IMR-90 (cell line): ENCODE measurements at regions not wholly inside any gene's neighbourhood (a gene's known extent, or its start where the extent isn't known, plus 50 kb on each side); places are given as distances from the start of the nearest gene placed in this dataset.

Experiments
- ATAC-seq: fragments of 200-7000 bp; cut with Tn5 transposase; 2 replicates; pipeline ENCODE4 v1.9.1; 2020; ENCODE audit warnings: low read depth, mild to moderate bottlenecking, moderate library complexity
- BruUV-seq: library from RNA; stranded (reverse); fragments of 400-500 nt; replicated peaks from 2 replicates; lab custom pipeline; 2021; lab: Mats Ljungman, UMichigan
- CTCF ChIA-PET: fragments of 300-600 bp; formaldehyde crosslinking; extraction: SDS; loops from one replicate; lab custom pipeline; 2021; ENCODE audit warnings: antibody characterized with exemption; lab: Yijun Ruan, JAX
- POLR2A ChIA-PET: fragments of 300-600 bp; sonication (Branson Sonifier 250); formaldehyde crosslinking; loops from one replicate; lab custom pipeline; 2022; ENCODE audit warnings: antibody characterized with exemption; ENCODE audit not compliant: unreplicated experiment; lab: Charles Lee
- DNase-seq: peaks from one replicate; pipeline ENCODE4 v3.0.0; 2013
- H2AFZ ChIP-seq: replicated peaks from 2 replicates; pipeline ENCODE3; 2013; ENCODE audit warnings: low read length, mild to moderate bottlenecking; ENCODE audit not compliant: poor library complexity
- H2AK5ac ChIP-seq: 2 replicates; pipeline ENCODE4 v1.6.1; 2013; ENCODE audit warnings: low read depth, low read length, inconsistent platforms
- H2AK9ac ChIP-seq: replicated peaks from 2 replicates; pipeline ENCODE3; 2013; ENCODE audit warnings: mild to moderate bottlenecking, low read depth, low read length, moderate library complexity; ENCODE audit not compliant: poor library complexity
- H2BK120ac ChIP-seq: 2 replicates; pipeline ENCODE4 v1.6.1; 2013; ENCODE audit warnings: low read depth, low read length, inconsistent platforms
- H2BK15ac ChIP-seq: 3 replicates; pipeline ENCODE4 v1.6.1; 2013; ENCODE audit warnings: low read depth, low read length, inconsistent platforms
- H2BK20ac ChIP-seq: 2 replicates; pipeline ENCODE4 v1.6.1; 2013; ENCODE audit warnings: low read depth, mild to moderate bottlenecking, inconsistent platforms, low read length, moderate library complexity
- H2BK5ac ChIP-seq: 2 replicates; pipeline ENCODE4 v1.6.1; 2013; ENCODE audit warnings: mild to moderate bottlenecking, low read depth, low read length, inconsistent platforms; ENCODE audit not compliant: poor library complexity, severe bottlenecking
- H3K14ac ChIP-seq: replicated peaks from 2 replicates; pipeline ENCODE4 v1.6.1; 2013; ENCODE audit warnings: low read depth, low read length, inconsistent platforms
- H3K18ac ChIP-seq: 2 replicates; pipeline ENCODE4 v1.6.1; 2013; ENCODE audit warnings: low read depth, low read length, control low read depth
- H3K23ac ChIP-seq: 2 replicates; pipeline ENCODE4 v1.6.1; 2013; ENCODE audit warnings: low read depth, low read length, inconsistent platforms
- H3K27ac ChIP-seq: 2 replicates; pipeline ENCODE4 v1.5.1; 2013; ENCODE audit warnings: mild to moderate bottlenecking, control low read depth, low read length; ENCODE audit not compliant: insufficient read depth
- H3K27me3 ChIP-seq: 2 replicates; pipeline ENCODE4 v1.6.1; 2013; ENCODE audit warnings: low read length; ENCODE audit not compliant: control insufficient read depth, insufficient read depth
- H3K36me3 ChIP-seq: 2 replicates; pipeline ENCODE4 v1.6.1; 2013; ENCODE audit warnings: low read length, mixed read lengths; ENCODE audit not compliant: control insufficient read depth, insufficient read depth
- H3K4ac ChIP-seq: 2 replicates; pipeline ENCODE4 v1.6.1; 2013; ENCODE audit warnings: low read depth, low read length, inconsistent platforms
- H3K4me1 ChIP-seq: 2 replicates; pipeline ENCODE4 v1.6.1; 2013; ENCODE audit warnings: low read length, mixed read lengths; ENCODE audit not compliant: control insufficient read depth, insufficient read depth
- H3K4me2 ChIP-seq: 2 replicates; pipeline ENCODE4 v1.6.1; 2013; ENCODE audit warnings: low read depth, mild to moderate bottlenecking, control low read depth, low read length, moderate library complexity
- H3K4me3 ChIP-seq: 2 replicates; pipeline ENCODE4 v1.5.1; 2013; ENCODE audit warnings: low read depth, mild to moderate bottlenecking, control low read depth, low read length, moderate library complexity; ENCODE audit not compliant: insufficient read depth
- H3K56ac ChIP-seq: 2 replicates; pipeline ENCODE4 v1.6.1; 2013; ENCODE audit warnings: low read length, inconsistent platforms; ENCODE audit not compliant: insufficient read depth; ENCODE audit errors: extremely low read depth
- H3K79me1 ChIP-seq, 2 experiments: 2 replicates each; pipeline ENCODE4 v1.6.1; 2013; ENCODE audit warnings: low read length in 2 of 2, inconsistent platforms in 1 of 2, low read depth in 1 of 2
- H3K9ac ChIP-seq: 2 replicates; pipeline ENCODE4 v1.6.1; 2013; ENCODE audit warnings: low read depth, low read length, control low read depth
- H3K9me1 ChIP-seq: 2 replicates; pipeline ENCODE4 v1.6.1; 2013; ENCODE audit warnings: low read length, inconsistent platforms; ENCODE audit not compliant: insufficient read depth
- H3K9me3 ChIP-seq: 2 replicates; pipeline ENCODE4 v1.6.1; 2013; ENCODE audit warnings: low read length; ENCODE audit not compliant: control insufficient read depth, insufficient read depth
- H4K20me1 ChIP-seq: 2 replicates; pipeline ENCODE4 v1.6.1; 2013; ENCODE audit warnings: low read length, inconsistent platforms; ENCODE audit not compliant: insufficient read depth
- H4K5ac ChIP-seq: 2 replicates; pipeline ENCODE4 v1.6.1; 2013; ENCODE audit warnings: mild to moderate bottlenecking, low read depth, low read length, control low read depth
- H4K8ac ChIP-seq, 2 experiments: 2 replicates each; pipeline ENCODE4 v1.6.1; 2013; ENCODE audit warnings: low read depth in 2 of 2, low read length in 2 of 2, control low read depth in 1 of 2, inconsistent platforms in 1 of 2
- H4K91ac ChIP-seq: 2 replicates; pipeline ENCODE4 v1.6.1; 2013; ENCODE audit warnings: low read depth, low read length, inconsistent platforms; ENCODE audit not compliant: insufficient read depth
- BHLHE40 ChIP-seq: fragments of 150-350 bp; IDR thresholded peaks from 2 replicates; pipeline ENCODE4 v1.6.1; 2016; ENCODE audit warnings: mild to moderate bottlenecking, low read depth, low read length
- CEBPB ChIP-seq: IDR thresholded peaks from 2 replicates; pipeline ENCODE4 v1.6.1; 2012; ENCODE audit warnings: low read depth, low read length, improper control_type of control experiment
- CHD1 ChIP-seq: IDR thresholded peaks from 2 replicates; pipeline ENCODE4 v1.6.1; 2012; ENCODE audit warnings: low read depth, low read length, improper control_type of control experiment
- CTCF ChIP-seq: conservative IDR thresholded peaks from 2 replicates; pipeline ENCODE4 v1.5.1; 2012; ENCODE audit warnings: mild to moderate bottlenecking, low read depth, low read length, improper control_type of control experiment
- ELK1 ChIP-seq: fragments of 150-350 bp; IDR thresholded peaks from 2 replicates; pipeline ENCODE4 v1.6.1; 2016; ENCODE audit warnings: low read depth, mild to moderate bottlenecking, low read length, moderate library complexity, borderline replicate concordance
- FOS ChIP-seq: fragments of 150-350 bp; IDR thresholded peaks from 2 replicates; pipeline ENCODE4 v1.6.1; 2016; ENCODE audit warnings: low read depth, low read length
- MAFK ChIP-seq: IDR thresholded peaks from 2 replicates; pipeline ENCODE4 v1.6.1; 2012; ENCODE audit warnings: low read depth, low read length, improper control_type of control experiment
- MAZ ChIP-seq: IDR thresholded peaks from 2 replicates; pipeline ENCODE4 v1.6.1; 2012; ENCODE audit warnings: low read depth, mild to moderate bottlenecking, low read length, improper control_type of control experiment, moderate library complexity, borderline replicate concordance
- MXI1 ChIP-seq: IDR thresholded peaks from 2 replicates; pipeline ENCODE4 v1.6.1; 2012; ENCODE audit warnings: low read depth, mild to moderate bottlenecking, low read length, moderate library complexity, borderline replicate concordance
- NFE2L2 ChIP-seq: fragments of 150-350 bp; IDR thresholded peaks from 2 replicates; pipeline ENCODE4 v1.6.1; 2016; ENCODE audit warnings: low read depth, mild to moderate bottlenecking, low read length
- POLR2A ChIP-seq: IDR thresholded peaks from 2 replicates; pipeline ENCODE4 v1.6.1; 2012; ENCODE audit warnings: mild to moderate bottlenecking, low read depth, low read length
- RAD21 ChIP-seq: IDR thresholded peaks from 2 replicates; pipeline ENCODE4 v1.6.1; 2012; ENCODE audit warnings: low read length, improper control_type of control experiment
- RCOR1 ChIP-seq: IDR thresholded peaks from 2 replicates; pipeline ENCODE4 v1.6.1; 2012; ENCODE audit warnings: mild to moderate bottlenecking, low read length, improper control_type of control experiment; ENCODE audit not compliant: insufficient replicate concordance
- RFX5 ChIP-seq: IDR thresholded peaks from 2 replicates; pipeline ENCODE4 v1.8.0; 2012; ENCODE audit warnings: low read depth, mild to moderate bottlenecking, low read length, moderate library complexity
- SMC3 ChIP-seq: fragments of 150-350 bp; IDR thresholded peaks from 2 replicates; pipeline ENCODE4 v1.6.1; 2016; ENCODE audit warnings: low read depth, mild to moderate bottlenecking, antibody characterized with exemption, low read length, moderate library complexity
- USF2 ChIP-seq: fragments of 150-350 bp; IDR thresholded peaks from 2 replicates; pipeline ENCODE4 v1.6.1; 2017; ENCODE audit warnings: mild to moderate bottlenecking, antibody characterized with exemption, low read length, low read depth
- WGBS, 2 experiments: methylation state at CpG; one replicate each; pipeline versions ENCODE4 v1.1.5 to v1.1.7; 2013; ENCODE audit warnings: missing lambda C conversion rate in 2 of 2; ENCODE audit not compliant: insufficient read length in 1 of 2; ENCODE audit errors: extremely low coverage in 2 of 2; 5-methylcytosine and 5-hydroxymethylcytosine counted together
- dilution Hi-C: fragments of 300-500 bp; cut with HindIII; formaldehyde crosslinking; loops from one replicate; pipeline ENCODE4 v1.14.3; 2018; ENCODE audit warnings: low sequenced_read_pairs; ENCODE audit not compliant: unreplicated experiment
- in situ Hi-C: fragments of 300-500 bp; cut with MboI; formaldehyde crosslinking; loops from 3 replicates; pipeline ENCODE4 v1.14.3; 2019; ENCODE audit warnings: low sequenced_read_pairs, inconsistent platforms, mixed read lengths
- intact Hi-C: fragments of 100-400 bp; cut with micrococcal nuclease; formaldehyde crosslinking; loops from 2 replicates; pipeline ENCODE4 v1.10.0; 2022

- H3K79me1 ChIP-seq = no peaks in the 10 kb centered on the region
- no peak overlapping the region for H4K8ac ChIP-seq
- peaks cover 19% of the 10 kb centered on the region for H3K9me3 ChIP-seq
- no peak overlapping the region for H2BK20ac ChIP-seq
- no peak overlapping the region for H4K91ac ChIP-seq
- H4K5ac ChIP-seq = no peak overlapping the region
- no peak for TF ChIP-seq USF2
- TF ChIP-seq CEBPB = no peak
- TF ChIP-seq MAFK = no peak
- no peak for TF ChIP-seq CTCF
- TF ChIP-seq ELK1 = no peak
- TF ChIP-seq CHD1 = no peak
- TF ChIP-seq NFE2L2 = no peak
- no peak for TF ChIP-seq RFX5
- TF ChIP-seq MAZ = no peak
- no peak for TF ChIP-seq RAD21
- no peak for TF ChIP-seq MXI1
- TF ChIP-seq SMC3 = no peak
- TF ChIP-seq BHLHE40 = no peak
- TF ChIP-seq RCOR1 = no peak
- TF ChIP-seq FOS = no peak
- no peak for TF ChIP-seq POLR2A
- no peak overlapping the region for H3K23ac ChIP-seq
- H3K18ac ChIP-seq = no peak overlapping the region
- H2BK120ac ChIP-seq = no peak overlapping the region
- in situ Hi-C loops = no loop called here
- no peak overlapping the region for H2BK15ac ChIP-seq
- CTCF ChIA-PET = no interaction called here
- no CpG with 5 or more reads among the region's 8 CpGs for WGBS, 2 experiments
- intact Hi-C loops = no loop called here
- ATAC-seq = no peak
- no TSS peak for BruUV-seq
- no peak overlapping the region for H3K56ac ChIP-seq
- H3K27ac ChIP-seq = no peak overlapping the region
- H2BK5ac ChIP-seq = no peak overlapping the region
- no peaks in the 10 kb centered on the region for H3K36me3 ChIP-seq
- H3K14ac ChIP-seq = no peak overlapping the region
- no peak for DNase-seq
- no peak overlapping the region for H2AFZ ChIP-seq
- H4K20me1 ChIP-seq = no peaks in the 10 kb centered on the region
- no peaks in the 10 kb centered on the region for H3K9me1 ChIP-seq
- no peaks in the 10 kb centered on the region for H3K27me3 ChIP-seq
- H3K4me3 ChIP-seq = no peak overlapping the region
- H2AK9ac ChIP-seq = no peak overlapping the region
- no peak overlapping the region for H3K4me2 ChIP-seq
- dilution Hi-C loops = no loop called here
- H3K4me1 ChIP-seq = no peaks in the 10 kb centered on the region
- H3K4ac ChIP-seq = no peak overlapping the region
- POLR2A ChIA-PET = no interaction called here
- no peak overlapping the region for H3K9ac ChIP-seq
- H2AK5ac ChIP-seq = no peak overlapping the region
Measured at GRCh38 chr12:118536306-118536906, 160.1 kb downstream of the SUDS3 start.
